Upper lobe of left lung (tissue), 4 donors: ENCODE measurements at regions not wholly inside any gene's neighbourhood (a gene's known extent, or its start where the extent isn't known, plus 50 kb on each side); places are given as distances from the start of the nearest gene placed in this dataset.

Source experiments
- POLR2A ChIP-seq, 4 donors: fragments of 450-650 bp; IDR thresholded peaks; one replicate each; pipeline ENCODE4 v1.5.1; 2016 to 2017; ENCODE audit warnings: antibody characterized with exemption in 4 of 4, mild to moderate bottlenecking in 2 of 4
- POLR2AphosphoS5 ChIP-seq, 2 donors: sonication (generic); formaldehyde crosslinking; IDR thresholded peaks; one replicate each; pipeline ENCODE4 v1.5.1; 2017; ENCODE audit warnings: antibody characterized with exemption in 2 of 2
- TF ChIP-seq, protein P1 (sequence below), 6 experiments: fragments of 450-650 bp in 4 of 6; fragments of 200-600 bp in 2 of 6; sonication (generic) in 2 of 6; IDR thresholded peaks; one replicate each; pipeline ENCODE4 v1.5.1; 2016 to 2019; ENCODE audit warnings: antibody characterized with exemption in 6 of 6

DNA sequence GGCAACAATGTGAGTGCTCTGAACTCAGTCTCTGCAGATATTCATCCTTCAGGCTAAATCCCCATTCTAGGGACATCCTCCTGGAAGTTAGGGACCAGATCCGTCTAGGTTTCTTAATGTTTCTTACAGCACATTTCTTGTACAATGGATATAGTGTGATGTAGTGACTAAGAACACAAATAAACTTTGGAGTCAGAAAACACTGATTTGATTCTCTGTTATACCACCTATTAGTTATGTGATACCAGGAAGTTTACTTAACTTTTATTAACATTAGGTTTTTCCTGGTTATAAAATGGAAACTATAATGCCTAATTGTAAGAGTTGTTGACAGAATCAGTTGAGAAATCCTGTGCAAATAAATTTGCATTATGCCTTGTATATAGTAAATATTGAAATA, 57.6 kb upstream of the KCNQ5 start:
- TF ChIP-seq POLR2A (IDR thresholded peaks at IDR 0.05) (no peak), POLR2AphosphoS5 (IDR thresholded peaks at IDR 0.05) (no peak)
- TF ChIP-seq, protein P1, sequence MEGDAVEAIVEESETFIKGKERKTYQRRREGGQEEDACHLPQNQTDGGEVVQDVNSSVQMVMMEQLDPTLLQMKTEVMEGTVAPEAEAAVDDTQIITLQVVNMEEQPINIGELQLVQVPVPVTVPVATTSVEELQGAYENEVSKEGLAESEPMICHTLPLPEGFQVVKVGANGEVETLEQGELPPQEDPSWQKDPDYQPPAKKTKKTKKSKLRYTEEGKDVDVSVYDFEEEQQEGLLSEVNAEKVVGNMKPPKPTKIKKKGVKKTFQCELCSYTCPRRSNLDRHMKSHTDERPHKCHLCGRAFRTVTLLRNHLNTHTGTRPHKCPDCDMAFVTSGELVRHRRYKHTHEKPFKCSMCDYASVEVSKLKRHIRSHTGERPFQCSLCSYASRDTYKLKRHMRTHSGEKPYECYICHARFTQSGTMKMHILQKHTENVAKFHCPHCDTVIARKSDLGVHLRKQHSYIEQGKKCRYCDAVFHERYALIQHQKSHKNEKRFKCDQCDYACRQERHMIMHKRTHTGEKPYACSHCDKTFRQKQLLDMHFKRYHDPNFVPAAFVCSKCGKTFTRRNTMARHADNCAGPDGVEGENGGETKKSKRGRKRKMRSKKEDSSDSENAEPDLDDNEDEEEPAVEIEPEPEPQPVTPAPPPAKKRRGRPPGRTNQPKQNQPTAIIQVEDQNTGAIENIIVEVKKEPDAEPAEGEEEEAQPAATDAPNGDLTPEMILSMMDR (IDR thresholded peaks at IDR 0.05): no peak
